ENCODE measurements at regions not wholly inside any gene's neighbourhood (a gene's known extent, or its start where the extent isn't known, plus 50 kb on each side); places are given as distances from the start of the nearest gene placed in this dataset.

DNA sequence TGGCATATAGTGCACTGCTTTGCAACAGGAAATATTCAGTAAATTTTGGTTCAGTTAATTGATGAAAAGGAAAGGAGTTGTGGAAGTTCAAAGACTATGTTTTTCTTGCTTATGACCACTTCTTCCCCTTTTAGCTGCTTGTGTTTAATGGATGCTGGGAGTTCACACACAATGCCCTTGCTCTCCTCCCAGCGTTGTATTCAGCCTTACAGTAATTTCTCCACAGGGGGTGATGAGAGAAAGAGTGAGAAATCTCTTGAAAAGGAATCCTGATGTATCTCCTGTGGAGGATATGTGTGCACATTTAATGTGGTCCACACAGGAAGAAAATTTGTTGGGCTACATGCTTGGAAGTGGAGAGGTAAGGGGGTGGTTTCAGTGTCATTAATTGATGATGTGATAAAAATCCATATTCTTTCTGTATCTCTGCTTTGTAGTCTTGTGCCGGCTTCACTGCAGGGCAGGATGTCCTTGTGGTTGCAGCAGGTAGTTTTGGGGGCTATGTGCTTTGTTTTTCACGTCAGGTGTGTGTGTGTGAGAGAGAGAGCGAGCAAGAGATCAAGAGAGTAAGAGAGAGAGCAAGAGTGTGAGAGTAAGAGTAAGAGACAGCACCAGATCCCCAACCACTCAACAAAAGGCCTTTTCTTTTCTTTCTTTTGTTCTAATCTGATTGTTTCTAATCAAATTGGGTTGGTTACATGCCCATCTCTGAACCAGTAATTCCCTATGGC, 204.4 kb downstream of the RWDD3 start:
- Mint-ChIP-seq H3K4me3 (no peak overlapping the region), H3K36me3 (ENCODE audit: low read depth) (no peaks in the 10 kb centered on the region)

DNA sequence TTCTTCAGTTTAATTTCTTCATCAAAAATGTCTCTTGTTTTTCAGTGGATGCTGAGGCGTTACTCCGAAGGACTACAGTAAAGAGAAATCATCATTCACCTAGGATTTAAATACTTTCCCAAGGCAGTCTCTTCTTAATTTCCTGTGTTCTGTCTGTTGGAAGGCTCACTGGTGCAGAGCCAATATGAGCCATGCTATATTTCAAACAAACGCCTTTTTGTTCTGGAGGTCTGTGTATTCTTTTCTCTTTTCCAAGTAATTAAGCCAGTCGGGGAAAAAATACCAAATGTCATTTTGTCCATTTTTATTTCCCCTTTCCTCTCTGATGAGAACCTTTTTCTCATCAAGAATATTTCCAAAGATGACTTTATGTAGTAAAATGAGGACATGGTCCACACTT, 206.5 kb downstream of the RWDD3 start:
- no peak overlapping the region for H3K4me3 ChIP-seq (ENCODE audit: low read length)
- intact Hi-C loops (cut with DNase I, micrococcal nuclease), result loop anchor here in 1 of 2 experiments (10.0 kb wide), 1 partner anchor 64 kb away; no protein-coding TSS in a partner anchor
- Mint-ChIP-seq H3K27ac (no peak overlapping the region), H3K9me3 (peaks cover 2% of the 10 kb centered on the region), H3K36me3 (ENCODE audit: low read depth) (no peaks in the 10 kb centered on the region), H3K27me3 (no peaks in the 10 kb centered on the region), H3K4me1 (ENCODE audit: low read depth) (no peaks in the 10 kb centered on the region), H3K4me3 (no peak overlapping the region)
- DNase-seq (no peak), ATAC-seq (ENCODE audit: poor library complexity) (no peak)
- no peaks in the 10 kb centered on the region for H3K27me3 ChIP-seq (ENCODE audit: control insufficient read depth in 1 of 2, insufficient read depth in 2 of 2, low read length in 2 of 2)
- ChIA-PET CTCF (no interaction called here), POLR2A (no interaction called here)
- TF ChIP-seq, protein P1, sequence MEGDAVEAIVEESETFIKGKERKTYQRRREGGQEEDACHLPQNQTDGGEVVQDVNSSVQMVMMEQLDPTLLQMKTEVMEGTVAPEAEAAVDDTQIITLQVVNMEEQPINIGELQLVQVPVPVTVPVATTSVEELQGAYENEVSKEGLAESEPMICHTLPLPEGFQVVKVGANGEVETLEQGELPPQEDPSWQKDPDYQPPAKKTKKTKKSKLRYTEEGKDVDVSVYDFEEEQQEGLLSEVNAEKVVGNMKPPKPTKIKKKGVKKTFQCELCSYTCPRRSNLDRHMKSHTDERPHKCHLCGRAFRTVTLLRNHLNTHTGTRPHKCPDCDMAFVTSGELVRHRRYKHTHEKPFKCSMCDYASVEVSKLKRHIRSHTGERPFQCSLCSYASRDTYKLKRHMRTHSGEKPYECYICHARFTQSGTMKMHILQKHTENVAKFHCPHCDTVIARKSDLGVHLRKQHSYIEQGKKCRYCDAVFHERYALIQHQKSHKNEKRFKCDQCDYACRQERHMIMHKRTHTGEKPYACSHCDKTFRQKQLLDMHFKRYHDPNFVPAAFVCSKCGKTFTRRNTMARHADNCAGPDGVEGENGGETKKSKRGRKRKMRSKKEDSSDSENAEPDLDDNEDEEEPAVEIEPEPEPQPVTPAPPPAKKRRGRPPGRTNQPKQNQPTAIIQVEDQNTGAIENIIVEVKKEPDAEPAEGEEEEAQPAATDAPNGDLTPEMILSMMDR (IDR thresholded peaks at IDR 0.05), result no peak
- no peaks in the 10 kb centered on the region for H3K9me3 ChIP-seq (ENCODE audit: control insufficient read depth in 1 of 2, insufficient read depth in 1 of 2, low read length in 2 of 2)
- H3K36me3 ChIP-seq (ENCODE audit: insufficient read depth, low read length), result no peaks in the 10 kb centered on the region
- H3K27ac ChIP-seq (ENCODE audit: low read depth in 1 of 2, low read length in 2 of 2), result no peak overlapping the region
- no peaks in the 10 kb centered on the region for H3K4me1 ChIP-seq (ENCODE audit: insufficient read depth, low read length)

More for the DNA sequence above, 204.4 kb downstream of the RWDD3 start:
- TF ChIP-seq, protein P1 (IDR thresholded peaks at IDR 0.05), result no peak
- no peak for ATAC-seq (ENCODE audit: poor library complexity)
- no peaks in the 10 kb centered on the region for H3K27me3 ChIP-seq (ENCODE audit: control insufficient read depth in 1 of 2, insufficient read depth in 2 of 2, low read length in 2 of 2)
- no peak overlapping the region for H3K4me3 ChIP-seq (ENCODE audit: low read length)
- Mint-ChIP-seq H3K4me1 (ENCODE audit: low read depth) (no peaks in the 10 kb centered on the region), H3K27me3 (no peaks in the 10 kb centered on the region), H3K9me3 (peaks cover 2% of the 10 kb centered on the region), H3K27ac (no peak overlapping the region)
- no peak overlapping the region for H3K27ac ChIP-seq (ENCODE audit: low read depth in 1 of 2, low read length in 2 of 2)
- no peak for DNase-seq
- H3K4me1 ChIP-seq (ENCODE audit: insufficient read depth, low read length), result no peaks in the 10 kb centered on the region
- no peaks in the 10 kb centered on the region for H3K9me3 ChIP-seq (ENCODE audit: control insufficient read depth in 1 of 2, insufficient read depth in 1 of 2, low read length in 2 of 2)
- ChIA-PET POLR2A (no interaction called here), CTCF (interaction anchor here (1.3 kb wide), 1 partner anchor 17 kb away, joined by 3 read pairs; no protein-coding TSS in a partner anchor)
- no peaks in the 10 kb centered on the region for H3K36me3 ChIP-seq (ENCODE audit: insufficient read depth, low read length)
- intact Hi-C loops (cut with DNase I, micrococcal nuclease), result no loop called here

DNA sequence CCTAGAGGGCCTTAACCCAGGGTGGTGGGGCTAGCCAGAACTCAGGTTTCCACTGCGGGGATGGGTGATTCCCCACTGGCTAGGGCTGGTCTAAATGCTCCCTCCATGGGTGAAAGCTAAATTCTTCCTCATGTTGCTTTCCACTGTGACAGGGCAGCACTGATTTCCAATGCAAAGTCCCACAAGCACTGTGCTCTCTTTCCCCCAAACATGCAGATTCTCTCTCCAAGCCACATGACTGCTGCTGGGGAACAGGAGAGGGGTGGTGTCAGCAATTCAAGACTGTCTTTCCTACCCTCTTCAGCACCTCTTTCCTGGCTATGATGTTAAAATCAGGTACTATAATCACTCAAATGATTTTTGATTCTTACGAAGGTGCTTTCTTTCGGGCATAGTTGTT, 215.5 kb downstream of the RWDD3 start:
- POLR2A ChIA-PET, result no interaction called here
- no peaks in the 10 kb centered on the region for H3K4me1 Mint-ChIP-seq (ENCODE audit: low read depth)

More for the DNA sequence above, 215.5 kb downstream of the RWDD3 start:
- Histone ChIP-seq H3K27ac (ENCODE audit: low read depth in 1 of 2, low read length in 2 of 2) (no peak overlapping the region), H3K9me3 (ENCODE audit: control insufficient read depth in 1 of 2, insufficient read depth in 1 of 2, low read length in 2 of 2) (peaks cover under 1 to 15% of the 10 kb centered on the region in 2 experiments), H3K4me3 (ENCODE audit: low read length) (no peak overlapping the region), H3K4me1 (ENCODE audit: insufficient read depth, low read length) (no peaks in the 10 kb centered on the region), H3K27me3 (ENCODE audit: control insufficient read depth in 1 of 2, insufficient read depth in 2 of 2, low read length in 2 of 2) (no peaks in the 10 kb centered on the region), H3K36me3 (ENCODE audit: insufficient read depth, low read length) (no peaks in the 10 kb centered on the region)
- DNase-seq (no peak), ATAC-seq (ENCODE audit: poor library complexity) (no peak)
- CTCF ChIA-PET, result no interaction called here
- TF ChIP-seq, protein P1 (IDR thresholded peaks at IDR 0.05), result no peak
- Mint-ChIP-seq H3K4me3 (no peak overlapping the region), H3K27ac (no peak overlapping the region), H3K36me3 (ENCODE audit: low read depth) (no peaks in the 10 kb centered on the region), H3K9me3 (peaks cover 4% of the 10 kb centered on the region), H3K27me3 (no peaks in the 10 kb centered on the region)
- intact Hi-C loops (cut with DNase I, micrococcal nuclease), result loop anchor here in 1 of 2 experiments (10.0 kb wide), 1 partner anchor 55 kb away; no protein-coding TSS in a partner anchor
